ENCODE measurements at regions not wholly inside any gene's neighbourhood (a gene's known extent, or its start where the extent isn't known, plus 50 kb on each side); places are given as distances from the start of the nearest gene placed in this dataset.

DNA sequence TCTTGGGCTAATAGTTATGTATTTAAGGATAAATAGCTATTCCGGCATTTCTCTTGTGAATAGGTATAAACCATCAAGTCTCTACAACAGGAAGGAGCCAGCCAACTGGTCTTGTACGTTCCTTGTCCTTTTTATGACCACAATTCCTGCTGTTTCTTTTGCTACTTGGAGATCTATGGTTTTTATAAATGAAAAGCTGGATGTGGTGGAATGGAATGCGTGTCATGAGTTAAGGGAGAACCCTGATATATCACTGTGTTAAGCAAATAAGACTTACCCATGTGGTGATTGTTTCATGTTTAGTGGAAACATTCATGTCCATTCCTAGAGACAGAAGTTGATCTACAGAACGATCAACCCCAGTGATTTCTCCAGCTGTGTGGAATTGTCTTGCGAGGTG lies 282.1 kb downstream of the RPS6KC1 start:
- DNase-seq (ENCODE audit: low read depth, low spot score) (no peak), FAIRE-seq (no peak)
- Histone ChIP-seq H3K27ac (ENCODE audit: control insufficient read depth, insufficient read depth, low read length) (no peak overlapping the region), H2AFZ (ENCODE audit: control insufficient read depth, low read length) (no peak overlapping the region), H4K20me1 (ENCODE audit: control insufficient read depth, extremely low read depth, insufficient read depth, low read length) (no peaks in the 10 kb centered on the region), H3K9ac (ENCODE audit: control insufficient read depth, extremely low read depth, insufficient read depth, low read length) (no peak overlapping the region), H3K4me2 (ENCODE audit: control insufficient read depth, extremely low read depth, insufficient read depth, low read depth, low read length) (no peak overlapping the region), H3K4me3 (ENCODE audit: control insufficient read depth in 2 of 3, extremely low read depth in 1 of 3, insufficient read depth in 2 of 3, low read depth in 1 of 3, low read length in 3 of 3) (no peak overlapping the region), H3K36me3 (ENCODE audit: control insufficient read depth in 2 of 2, extremely low read depth in 1 of 2, insufficient read depth in 2 of 2, low read length in 2 of 2) (no peaks in the 10 kb centered on the region), H3K79me2 (ENCODE audit: control insufficient read depth, insufficient read depth, low read length) (no peaks in the 10 kb centered on the region), H3K9me3 (ENCODE audit: control insufficient read depth, low read depth, low read length) (no peaks in the 10 kb centered on the region), H3K9me1 (ENCODE audit: control insufficient read depth, extremely low read depth, insufficient read depth, low read length) (no peaks in the 10 kb centered on the region), H3K4me1 (ENCODE audit: control insufficient read depth, extremely low read depth, insufficient read depth, low read length) (no peaks in the 10 kb centered on the region), H3K27me3 (ENCODE audit: control insufficient read depth, extremely low read depth, insufficient read depth, low read length) (no peaks in the 10 kb centered on the region)
- TF ChIP-seq EZH2 (IDR thresholded peaks at IDR 0.05; ENCODE audit: low read length) = no peak
- TF ChIP-seq, protein P1, sequence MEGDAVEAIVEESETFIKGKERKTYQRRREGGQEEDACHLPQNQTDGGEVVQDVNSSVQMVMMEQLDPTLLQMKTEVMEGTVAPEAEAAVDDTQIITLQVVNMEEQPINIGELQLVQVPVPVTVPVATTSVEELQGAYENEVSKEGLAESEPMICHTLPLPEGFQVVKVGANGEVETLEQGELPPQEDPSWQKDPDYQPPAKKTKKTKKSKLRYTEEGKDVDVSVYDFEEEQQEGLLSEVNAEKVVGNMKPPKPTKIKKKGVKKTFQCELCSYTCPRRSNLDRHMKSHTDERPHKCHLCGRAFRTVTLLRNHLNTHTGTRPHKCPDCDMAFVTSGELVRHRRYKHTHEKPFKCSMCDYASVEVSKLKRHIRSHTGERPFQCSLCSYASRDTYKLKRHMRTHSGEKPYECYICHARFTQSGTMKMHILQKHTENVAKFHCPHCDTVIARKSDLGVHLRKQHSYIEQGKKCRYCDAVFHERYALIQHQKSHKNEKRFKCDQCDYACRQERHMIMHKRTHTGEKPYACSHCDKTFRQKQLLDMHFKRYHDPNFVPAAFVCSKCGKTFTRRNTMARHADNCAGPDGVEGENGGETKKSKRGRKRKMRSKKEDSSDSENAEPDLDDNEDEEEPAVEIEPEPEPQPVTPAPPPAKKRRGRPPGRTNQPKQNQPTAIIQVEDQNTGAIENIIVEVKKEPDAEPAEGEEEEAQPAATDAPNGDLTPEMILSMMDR (optimal IDR thresholded peaks at IDR 0.05 in 1 of 3, IDR thresholded peaks at IDR 0.05 in 1 of 3, conservative IDR thresholded peaks at IDR 0.05 in 1 of 3; ENCODE audit: extremely low read depth in 1 of 3, insufficient read depth in 2 of 3, low read length in 3 of 3) = no peak
- dilution Hi-C loops (cut with MboI; ENCODE audit: extremely low pct_ligation_motif_present, low sequenced_read_pairs) = no loop called here

DNA sequence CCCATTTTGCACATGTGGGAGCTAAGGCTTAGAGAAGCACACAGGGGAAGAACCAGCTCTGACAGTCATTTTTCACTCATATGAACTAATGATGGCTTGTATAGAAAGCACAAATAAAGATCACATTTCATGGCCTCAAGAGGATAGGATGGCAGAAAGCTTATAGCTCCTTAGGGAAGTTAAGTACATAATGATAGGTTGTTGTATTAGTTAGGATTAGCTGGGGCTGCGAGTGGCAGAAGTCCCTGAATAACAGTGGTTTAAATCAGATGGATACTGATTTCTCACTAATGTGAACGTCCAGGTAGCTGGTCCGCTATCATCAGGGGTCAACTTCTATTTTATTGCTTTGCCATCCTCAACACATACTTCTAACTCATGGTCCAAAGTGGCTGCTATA lies 284.0 kb downstream of the RPS6KC1 start:
- H3K4me3 ChIP-seq (ENCODE audit: control insufficient read depth in 2 of 3, extremely low read depth in 1 of 3, insufficient read depth in 2 of 3, low read depth in 1 of 3, low read length in 3 of 3) = no peak overlapping the region
- no peak overlapping the region for H2AFZ ChIP-seq (ENCODE audit: control insufficient read depth, low read length)
- H3K27me3 ChIP-seq (ENCODE audit: control insufficient read depth, extremely low read depth, insufficient read depth, low read length) = no peaks in the 10 kb centered on the region
- H3K4me2 ChIP-seq (ENCODE audit: control insufficient read depth, extremely low read depth, insufficient read depth, low read depth, low read length) = no peak overlapping the region
- no peak for FAIRE-seq
- dilution Hi-C loops (cut with MboI; ENCODE audit: extremely low pct_ligation_motif_present, low sequenced_read_pairs) = no loop called here
- no peaks in the 10 kb centered on the region for H3K4me1 ChIP-seq (ENCODE audit: control insufficient read depth, extremely low read depth, insufficient read depth, low read length)
- no peak overlapping the region for H3K9ac ChIP-seq (ENCODE audit: control insufficient read depth, extremely low read depth, insufficient read depth, low read length)
- DNase-seq (ENCODE audit: low read depth, low spot score) = no peak
- no peaks in the 10 kb centered on the region for H3K36me3 ChIP-seq (ENCODE audit: control insufficient read depth in 2 of 2, extremely low read depth in 1 of 2, insufficient read depth in 2 of 2, low read length in 2 of 2)
- H3K79me2 ChIP-seq (ENCODE audit: control insufficient read depth, insufficient read depth, low read length) = no peaks in the 10 kb centered on the region
- H3K27ac ChIP-seq (ENCODE audit: control insufficient read depth, insufficient read depth, low read length) = no peak overlapping the region
- H3K9me3 ChIP-seq (ENCODE audit: control insufficient read depth, low read depth, low read length) = no peaks in the 10 kb centered on the region
- TF ChIP-seq EZH2 (IDR thresholded peaks at IDR 0.05; ENCODE audit: low read length) = no peak
- TF ChIP-seq, protein P1 (optimal IDR thresholded peaks at IDR 0.05 in 1 of 3, IDR thresholded peaks at IDR 0.05 in 1 of 3, conservative IDR thresholded peaks at IDR 0.05 in 1 of 3; ENCODE audit: extremely low read depth in 1 of 3, insufficient read depth in 2 of 3, low read length in 3 of 3) = no peak
- no peaks in the 10 kb centered on the region for H4K20me1 ChIP-seq (ENCODE audit: control insufficient read depth, extremely low read depth, insufficient read depth, low read length)
- no peaks in the 10 kb centered on the region for H3K9me1 ChIP-seq (ENCODE audit: control insufficient read depth, extremely low read depth, insufficient read depth, low read length)
